NOMO-1 treated with DMSO at 0.1 percent for 48 hours (cell line): ENCODE measurements at regions not wholly inside any gene's neighbourhood (a gene's known extent, or its start where the extent isn't known, plus 50 kb on each side); places are given as distances from the start of the nearest gene placed in this dataset.

ENCODE experiments used
- DNase-seq: peaks from one replicate; lab custom pipeline; 2025; ENCODE audit not compliant: unreplicated experiment; lab: John Stamatoyannopoulos, UW

- peak; percentile 19 for DNase-seq
These were observed 64.9 kb downstream of the C6orf58 start for GRCh38 chr6:127641905-127642304.
